AG04449 (cell line): ENCODE measurements at regions not wholly inside any gene's neighbourhood (a gene's known extent, or its start where the extent isn't known, plus 50 kb on each side); places are given as distances from the start of the nearest gene placed in this dataset.
"Not testable (repeated sequence)": the region's sequence is repeated elsewhere in the genome, so short reads cannot be mapped to it uniquely, and the experiment has no call there.

Experiments
- CTCF ChIA-PET: fragments of 350-600 bp; formaldehyde crosslinking; extraction: SDS; loops from one replicate; lab custom pipeline; 2021; ENCODE audit warnings: antibody characterized with exemption; lab: Yijun Ruan, JAX
- POLR2A ChIA-PET: fragments of 400-600, 350-600 bp; formaldehyde crosslinking; extraction: SDS; loops from one replicate; lab custom pipeline; 2020; ENCODE audit warnings: antibody characterized with exemption, inconsistent platforms; lab: Yijun Ruan, JAX
- DNase-seq: peaks from one replicate; pipeline ENCODE4 v3.0.0-alpha.2; 2010; ENCODE audit warnings: low read depth, low spot score
- H3K4me3 ChIP-seq: 2 replicates; pipeline ENCODE4 v1.5.1; 2011; ENCODE audit warnings: low read depth, mild to moderate bottlenecking, control low read depth, low read length
- TF ChIP-seq, protein P1 (sequence below): IDR thresholded peaks from one replicate; pipeline ENCODE4 v1.5.1; 2011; ENCODE audit warnings: mild to moderate bottlenecking, moderate library complexity, low read length, control low read depth, inconsistent platforms; ENCODE audit not compliant: insufficient read depth; ENCODE audit errors: missing control alignments

DNA sequence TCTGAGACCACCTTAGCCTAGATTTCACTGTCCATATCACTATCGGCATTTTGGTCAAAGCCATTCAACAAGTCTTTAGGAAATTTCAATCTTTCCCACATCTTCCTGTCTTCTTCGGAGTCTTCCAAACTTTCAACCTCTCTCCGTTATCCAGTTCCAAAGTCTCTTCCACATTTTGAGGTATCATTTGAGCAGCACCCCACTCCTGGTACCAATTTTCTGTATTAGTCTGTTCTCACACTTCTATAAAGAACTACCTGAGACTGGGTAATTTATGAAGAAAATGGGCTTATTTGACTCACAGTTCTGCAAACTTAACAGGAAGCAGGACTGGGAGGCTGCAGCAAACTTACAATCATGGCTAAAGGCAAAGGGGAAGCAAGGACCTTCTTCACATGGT is 215.5 kb downstream of the CYLC2 start:
- no peak for DNase-seq
- ChIA-PET POLR2A (no interaction called here), CTCF (no interaction called here)
- no peak overlapping the region for H3K4me3 ChIP-seq
- TF ChIP-seq, protein P1, sequence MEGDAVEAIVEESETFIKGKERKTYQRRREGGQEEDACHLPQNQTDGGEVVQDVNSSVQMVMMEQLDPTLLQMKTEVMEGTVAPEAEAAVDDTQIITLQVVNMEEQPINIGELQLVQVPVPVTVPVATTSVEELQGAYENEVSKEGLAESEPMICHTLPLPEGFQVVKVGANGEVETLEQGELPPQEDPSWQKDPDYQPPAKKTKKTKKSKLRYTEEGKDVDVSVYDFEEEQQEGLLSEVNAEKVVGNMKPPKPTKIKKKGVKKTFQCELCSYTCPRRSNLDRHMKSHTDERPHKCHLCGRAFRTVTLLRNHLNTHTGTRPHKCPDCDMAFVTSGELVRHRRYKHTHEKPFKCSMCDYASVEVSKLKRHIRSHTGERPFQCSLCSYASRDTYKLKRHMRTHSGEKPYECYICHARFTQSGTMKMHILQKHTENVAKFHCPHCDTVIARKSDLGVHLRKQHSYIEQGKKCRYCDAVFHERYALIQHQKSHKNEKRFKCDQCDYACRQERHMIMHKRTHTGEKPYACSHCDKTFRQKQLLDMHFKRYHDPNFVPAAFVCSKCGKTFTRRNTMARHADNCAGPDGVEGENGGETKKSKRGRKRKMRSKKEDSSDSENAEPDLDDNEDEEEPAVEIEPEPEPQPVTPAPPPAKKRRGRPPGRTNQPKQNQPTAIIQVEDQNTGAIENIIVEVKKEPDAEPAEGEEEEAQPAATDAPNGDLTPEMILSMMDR: no peak

DNA sequence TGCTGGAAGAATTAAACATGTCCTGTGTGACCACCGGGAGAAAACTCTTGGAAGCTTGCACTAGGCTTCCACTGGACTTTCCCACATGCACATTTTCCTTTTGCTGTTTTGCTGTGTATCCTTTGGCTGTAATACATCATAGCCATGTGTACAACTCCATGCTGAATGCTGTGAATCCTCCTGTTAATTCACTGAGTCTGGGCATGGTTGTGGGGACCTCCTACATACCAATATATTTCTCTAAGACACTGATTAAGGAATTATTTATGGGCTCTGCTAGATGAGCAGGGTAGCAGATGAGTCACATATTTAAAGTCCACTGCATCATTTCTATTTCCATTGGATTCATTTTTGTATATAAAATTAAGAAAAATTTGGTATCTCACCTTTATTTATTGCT is 220.1 kb downstream of the CYLC2 start:
- TF ChIP-seq, protein P1: no peak
- ChIA-PET POLR2A (no interaction called here), CTCF (no interaction called here)
- DNase-seq: no peak
- H3K4me3 ChIP-seq: no peak overlapping the region

DNA sequence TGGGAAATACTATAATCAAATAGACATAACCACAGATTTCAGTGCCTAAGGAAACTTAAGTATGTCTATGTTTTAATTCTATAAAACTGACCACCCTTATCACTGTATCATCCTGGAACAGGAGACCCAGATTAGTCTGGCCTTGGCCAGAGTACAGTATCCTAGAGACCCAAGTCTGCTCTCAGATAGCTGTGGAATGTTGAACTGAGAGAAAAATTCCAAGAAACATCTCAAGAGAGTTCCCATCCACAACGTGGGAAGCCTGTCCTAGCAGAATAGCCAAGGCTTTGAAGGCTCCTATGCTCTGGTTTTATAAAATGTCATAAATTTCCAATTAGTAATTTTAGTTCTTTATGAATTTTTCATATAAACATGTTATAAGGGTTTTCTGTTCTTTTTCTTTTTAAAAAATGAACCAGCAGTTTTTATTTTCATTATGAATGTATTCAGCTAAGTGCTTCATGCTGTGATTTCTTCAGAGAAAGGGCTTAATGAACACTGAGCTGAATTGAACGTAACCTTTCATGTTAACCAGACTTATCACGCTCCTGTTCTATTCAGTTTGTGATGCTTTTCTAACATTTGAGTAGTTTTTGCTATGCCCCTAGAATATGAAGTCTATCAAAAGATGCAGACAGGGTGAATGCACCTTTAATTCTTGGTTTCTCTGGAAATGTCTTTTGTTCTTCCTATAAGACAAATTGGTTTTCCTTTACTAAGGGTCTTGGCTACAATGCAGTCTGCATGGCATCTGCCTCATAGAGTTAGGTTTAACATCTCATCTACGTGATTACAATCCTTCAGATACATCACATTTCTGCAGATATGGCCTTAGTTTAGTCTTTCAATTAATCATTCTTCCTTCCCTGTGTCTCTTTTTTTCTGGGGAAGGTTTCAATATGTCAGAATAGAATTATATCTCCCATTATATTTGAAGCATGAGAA is 230.8 kb downstream of the CYLC2 start:
- TF ChIP-seq, protein P1: no peak
- DNase-seq: no peak
- CTCF ChIA-PET: no interaction called here
- H3K4me3 ChIP-seq: no peak overlapping the region
- POLR2A ChIA-PET: no interaction called here

DNA sequence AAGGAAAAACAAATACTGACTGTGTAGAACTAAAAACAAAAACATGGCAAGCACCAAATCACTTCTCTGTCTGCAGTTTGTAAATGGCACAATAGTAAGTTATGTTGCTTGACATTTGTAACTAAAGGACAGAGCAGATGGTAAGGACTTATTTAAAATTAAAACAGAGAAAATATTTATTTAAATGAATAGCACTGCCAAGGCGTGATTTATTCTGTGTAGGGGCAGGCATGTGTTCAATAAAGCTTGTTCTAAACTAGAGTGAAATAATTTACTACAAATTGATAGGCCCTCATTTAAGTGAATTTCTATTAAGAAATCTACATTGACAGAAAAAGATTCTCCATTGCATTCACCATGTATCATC is 231.5 kb downstream of the CYLC2 start:
- ChIA-PET POLR2A (no interaction called here), CTCF (no interaction called here)
- DNase-seq: no peak
- TF ChIP-seq, protein P1: no peak
- no peak overlapping the region for H3K4me3 ChIP-seq

DNA sequence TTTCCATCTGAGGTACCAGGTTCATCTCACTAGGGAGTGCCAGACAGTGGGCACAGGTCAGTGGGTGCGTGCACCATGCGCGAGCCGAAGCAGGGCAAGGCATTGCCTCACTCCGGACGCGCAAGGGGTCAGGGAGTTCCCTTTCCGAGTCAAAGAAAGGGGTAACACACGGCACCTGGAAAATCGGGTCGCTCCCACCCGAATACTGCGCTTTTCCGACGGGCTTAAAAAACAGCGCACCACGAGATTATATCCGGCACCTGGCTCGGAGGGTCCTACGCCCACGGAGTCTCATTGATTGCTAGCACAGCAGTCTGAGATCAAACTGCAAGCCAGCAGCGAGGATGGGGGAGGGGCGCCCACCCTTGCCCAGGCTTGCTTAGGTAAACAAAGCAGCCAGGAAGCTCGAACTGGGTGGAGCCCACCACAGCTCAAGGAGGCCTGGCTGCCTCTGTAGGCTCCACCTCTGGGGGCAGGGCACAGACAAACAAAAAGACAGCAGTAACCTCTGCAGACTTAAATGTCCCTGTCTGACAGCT is 242.5 kb downstream of the CYLC2 start:
- CTCF ChIA-PET, POLR2A ChIA-PET, H3K4me3 ChIP-seq, DNase-seq: not testable (repeated sequence)

DNA sequence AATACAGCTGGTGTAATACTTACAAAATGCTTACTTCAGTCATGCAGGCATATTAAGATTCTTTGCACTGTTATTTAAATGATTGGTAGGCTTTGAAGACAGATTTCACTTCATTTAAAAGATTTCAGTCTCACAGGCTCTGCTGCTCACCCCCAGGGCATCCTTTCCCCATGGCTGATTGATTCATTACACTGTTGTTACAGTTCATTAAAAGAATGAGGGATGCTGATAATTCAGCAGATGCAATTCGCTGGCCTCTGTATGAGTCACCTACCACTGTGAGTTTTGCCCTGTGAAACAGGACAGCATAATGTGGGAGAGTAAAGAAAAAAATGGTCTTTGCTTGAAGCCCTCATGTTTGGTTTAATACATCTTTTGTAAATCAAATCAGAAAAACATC is 246.9 kb downstream of the CYLC2 start:
- CTCF ChIA-PET: no interaction called here
- DNase-seq: no peak
- POLR2A ChIA-PET: no interaction called here
- TF ChIP-seq, protein P1: no peak
- H3K4me3 ChIP-seq: no peak overlapping the region
